SK-N-SH (cell line): ENCODE measurements at regions not wholly inside any gene's neighbourhood (a gene's known extent, or its start where the extent isn't known, plus 50 kb on each side); places are given as distances from the start of the nearest gene placed in this dataset.

Experiments
- CTCF ChIA-PET: fragments of 300-600, 350-600 bp; formaldehyde crosslinking; extraction: SDS; loops from one replicate; lab custom pipeline; 2021; lab: Yijun Ruan, JAX
- POLR2A ChIA-PET: fragments of 350-600 bp; sonication (Branson Sonifier 250); formaldehyde crosslinking; extraction: SDS; loops from one replicate; lab custom pipeline; 2020; ENCODE audit warnings: antibody characterized with exemption, inconsistent platforms; lab: Yijun Ruan, JAX
- DNase-seq: peaks from one replicate; pipeline ENCODE4 v3.0.0; 2012
- H2AFZ ChIP-seq: fragments of 200-600 bp; sonication (generic); 2 replicates; pipeline ENCODE4 v1.8.1; 2016; ENCODE audit warnings: antibody characterized with exemption, mild to moderate bottlenecking, low read depth
- H3F3A ChIP-seq: fragments of 200-600 bp; sonication (generic); replicated peaks from 2 replicates; pipeline ENCODE3; 2016; ENCODE audit warnings: antibody characterized with exemption, mild to moderate bottlenecking; ENCODE audit not compliant: insufficient read depth
- H3K27ac ChIP-seq, 2 experiments: fragments of 200-500 bp in 1 of 2; fragments of 200-600 bp in 1 of 2; sonication (Bioruptor generic) in 1 of 2; sonication (generic), shearing (Covaris generic) in 1 of 2; 2 replicates each; pipeline versions ENCODE4 v1.5.1 to v1.6.1; 2014 to 2016; ENCODE audit warnings: low read depth in 2 of 2, inconsistent platforms in 1 of 2, low read length in 1 of 2, mild to moderate bottlenecking in 1 of 2, mixed read lengths in 1 of 2
- H3K27me3 ChIP-seq: fragments of 200-600 bp; sonication (generic), shearing (Covaris generic); 2 replicates; pipeline ENCODE4 v1.6.1; 2016; ENCODE audit warnings: mixed run types; ENCODE audit not compliant: insufficient read depth
- H3K36me3 ChIP-seq, 2 experiments: fragments of 200-500 bp in 1 of 2; fragments of 200-600 bp in 1 of 2; sonication (Bioruptor generic) in 1 of 2; sonication (generic) in 1 of 2; replicated peaks in 1 of 2; 2 replicates each; pipeline versions ENCODE3 to v1.5.1; 2014 to 2016; ENCODE audit warnings: low read length in 1 of 2, mild to moderate bottlenecking in 1 of 2; ENCODE audit not compliant: insufficient read depth in 2 of 2, control insufficient read depth in 1 of 2
- H3K4me1 ChIP-seq, 2 experiments: fragments of 200-500 bp in 1 of 2; fragments of 200-600 bp in 1 of 2; sonication (Bioruptor generic) in 1 of 2; sonication (generic), shearing (Covaris generic) in 1 of 2; 2 replicates each; pipeline versions ENCODE4 v1.5.1 to v1.6.1; 2014 to 2016; ENCODE audit warnings: low read depth in 1 of 2, low read length in 1 of 2, mixed run types in 1 of 2; ENCODE audit not compliant: insufficient read depth in 2 of 2, control insufficient read depth in 1 of 2
- H3K4me2 ChIP-seq: fragments of 200-600 bp; sonication (generic), shearing (Covaris generic); 2 replicates; pipeline ENCODE4 v1.6.1; 2017; ENCODE audit warnings: mixed run types
- H3K4me3 ChIP-seq, 2 experiments: fragments of 200-500 bp in 1 of 2; fragments of 200-600 bp in 1 of 2; sonication (Bioruptor generic) in 1 of 2; sonication (generic), shearing (Covaris generic) in 1 of 2; 2 replicates each; pipeline versions ENCODE4 v1.5.1 to v1.8.1; 2014 to 2016; ENCODE audit warnings: low read depth in 2 of 2, inconsistent platforms in 1 of 2, low read length in 1 of 2, mild to moderate bottlenecking in 1 of 2, mixed read lengths in 1 of 2, moderate library complexity in 1 of 2
- H3K79me2 ChIP-seq: fragments of 200-600 bp; sonication (generic); 2 replicates; pipeline ENCODE4 v1.8.1; 2017; ENCODE audit warnings: mild to moderate bottlenecking; ENCODE audit not compliant: insufficient read depth
- H3K9ac ChIP-seq: fragments of 200-600 bp; sonication (generic); 2 replicates; pipeline ENCODE4 v1.6.1; 2017; ENCODE audit warnings: mixed run types
- H3K9me2 ChIP-seq: fragments of 200-600 bp; sonication (generic); 2 replicates; pipeline ENCODE4 v1.6.1; 2017; ENCODE audit warnings: mixed run types
- H3K9me3 ChIP-seq: fragments of 200-600 bp; sonication (generic); 2 replicates; pipeline ENCODE4 v1.6.1; 2017; ENCODE audit warnings: mixed run types, mild to moderate bottlenecking, moderate library complexity
- H4K20me1 ChIP-seq: fragments of 200-600 bp; sonication (generic); 2 replicates; pipeline ENCODE4 v1.6.1; 2017; ENCODE audit warnings: mild to moderate bottlenecking, mixed run types; ENCODE audit not compliant: insufficient read depth
- CHD2 ChIP-seq: fragments of 150-350 bp; IDR thresholded peaks from 2 replicates; pipeline ENCODE4 v1.6.1; 2018; ENCODE audit warnings: low read length; ENCODE audit not compliant: partially characterized antibody
- CTCF ChIP-seq: fragments of 200-600 bp; sonication (generic); IDR thresholded peaks from 2 replicates; pipeline ENCODE4 v1.6.1; 2017; ENCODE audit warnings: antibody characterized with exemption, mild to moderate bottlenecking, moderate library complexity
- ELF1 ChIP-seq: IDR thresholded peaks from 2 replicates; pipeline ENCODE4 v1.4.0; 2012
- EP300 ChIP-seq, 2 experiments: IDR thresholded peaks; 2 replicates each; pipeline versions ENCODE4 v1.4.0 to v1.6.1; 2012; ENCODE audit warnings: borderline replicate concordance in 1 of 2, low read depth in 1 of 2, low read length in 1 of 2
- FOSL2 ChIP-seq: IDR thresholded peaks from 2 replicates; pipeline ENCODE4 v1.4.0; 2012; ENCODE audit warnings: low read depth, mild to moderate bottlenecking, moderate library complexity, borderline replicate concordance
- FOXJ3 ChIP-seq: sonication (generic); formaldehyde crosslinking; IDR thresholded peaks from 2 replicates; pipeline ENCODE4 v1.5.1; 2020; ENCODE audit warnings: mild to moderate bottlenecking, missing genetic modification reagents
- FOXM1 ChIP-seq: IDR thresholded peaks from 2 replicates; pipeline ENCODE4 v1.4.0; 2012; ENCODE audit warnings: low read depth, mild to moderate bottlenecking
- GABPA ChIP-seq: IDR thresholded peaks from 2 replicates; pipeline ENCODE4 v1.4.0; 2012; ENCODE audit warnings: low read depth, mild to moderate bottlenecking
- NRF1 ChIP-seq: IDR thresholded peaks from 2 replicates; pipeline ENCODE4 v1.6.1; 2012; ENCODE audit warnings: low read depth, mild to moderate bottlenecking, low read length
- PBX3 ChIP-seq: IDR thresholded peaks from 2 replicates; pipeline ENCODE4; 2012
- RCOR1 ChIP-seq: fragments of 150-350 bp; IDR thresholded peaks from 2 replicates; pipeline ENCODE4 v1.6.1; 2017; ENCODE audit warnings: antibody characterized with exemption, low read length
- REST ChIP-seq: IDR thresholded peaks from 2 replicates; pipeline ENCODE4 v1.6.1; 2012; ENCODE audit warnings: mild to moderate bottlenecking, low read depth, low read length, moderate library complexity
- RFX5 ChIP-seq: IDR thresholded peaks from 2 replicates; pipeline ENCODE4 v1.6.1; 2012; ENCODE audit warnings: mild to moderate bottlenecking, improper control_type of control experiment, low read length
- SMC3 ChIP-seq: IDR thresholded peaks from 2 replicates; pipeline ENCODE4 v1.6.1; 2012; ENCODE audit warnings: low read depth, low read length, improper control_type of control experiment
- TCF12 ChIP-seq: IDR thresholded peaks from 2 replicates; pipeline ENCODE4 v1.4.0; 2012
- ZBTB33 ChIP-seq: IDR thresholded peaks from 2 replicates; pipeline ENCODE4 v1.4.0; 2012; ENCODE audit warnings: low read depth, borderline replicate concordance
- WGBS: methylation state at CpG from one replicate; pipeline ENCODE4 v1.1.6; 2017; ENCODE audit warnings: low lambda C conversion rate; 5-methylcytosine and 5-hydroxymethylcytosine counted together

- Histone ChIP-seq H3K9me2 (no peaks in the 10 kb centered on the region), H4K20me1 (no peaks in the 10 kb centered on the region), H3K79me2 (no peaks in the 10 kb centered on the region), H3K36me3 (no peaks in the 10 kb centered on the region), H3K27ac (peak overlapping the region in 1 of 2 experiments; percentile 47; a peak in 1 of 4 replicates), H3K9ac (no peak overlapping the region), H3F3A (no peaks in the 10 kb centered on the region), H3K4me1 (peaks cover 0 to 30% of the 10 kb centered on the region in 2 experiments; a peak in 1 of 4 replicates), H3K27me3 (no peaks in the 10 kb centered on the region; the same call in 1 of the 2 replicates), H2AFZ (no peak overlapping the region), H3K4me2 (no peak overlapping the region), H3K9me3 (no peaks in the 10 kb centered on the region), H3K4me3 (no peak overlapping the region)
- 49% methylated on average over 3 of the region's 3 CpGs for WGBS
- TF ChIP-seq FOSL2, result no peak
- TF ChIP-seq ZBTB33, result no peak
- TF ChIP-seq FOXJ3, result no peak
- TF ChIP-seq FOXM1, result no peak
- TF ChIP-seq CHD2, result peak; percentile 28
- no peak for TF ChIP-seq NRF1
- TF ChIP-seq CTCF, result no peak
- TF ChIP-seq ELF1, result no peak
- 0 out of 2 replicates have a peak, but pooled peaks have one; percentile 13 for TF ChIP-seq RCOR1
- no peak for TF ChIP-seq RFX5
- TF ChIP-seq TCF12, result no peak
- TF ChIP-seq EP300 (IDR thresholded peaks at IDR 0.05; ENCODE audit: borderline replicate concordance in 1 of 2, low read depth in 1 of 2, low read length in 1 of 2), result no peak
- no peak for TF ChIP-seq SMC3
- no peak for TF ChIP-seq GABPA
- CTCF ChIA-PET, result no interaction called here
- DNase-seq, result peak; percentile 72
- POLR2A ChIA-PET, result no interaction called here
Observed at GRCh38 chr11:119977561-119977860, 160.4 kb downstream of the TRIM29 start.

GRCh38 chr11:119976805-119977560 is 160.9 kb downstream of the TRIM29 start:
- Histone ChIP-seq H3K9me2 (no peaks in the 10 kb centered on the region), H3K4me2 (no peak overlapping the region), H3K36me3 (no peaks in the 10 kb centered on the region), H3F3A (no peaks in the 10 kb centered on the region), H2AFZ (no peak overlapping the region), H3K79me2 (no peaks in the 10 kb centered on the region), H3K9ac (no peak overlapping the region), H3K4me3 (no peak overlapping the region), H3K4me1 (peaks cover 0 to 30% of the 10 kb centered on the region in 2 experiments; a peak in 1 of 4 replicates), H4K20me1 (no peaks in the 10 kb centered on the region), H3K9me3 (no peaks in the 10 kb centered on the region), H3K27me3 (no peaks in the 10 kb centered on the region; the same call in 1 of the 2 replicates), H3K27ac (peak overlapping the region in 1 of 2 experiments; percentile 60; a peak in 2 of 4 replicates)
- ChIA-PET CTCF (no interaction called here), POLR2A (no interaction called here)
- 41% methylated on average over 13 of the region's 13 CpGs for WGBS
- no peak for DNase-seq
- TF ChIP-seq RCOR1 (no peak), TCF12 (no peak), REST (no peak), CTCF (no peak), FOXJ3 (no peak), PBX3 (no peak)
